ENCODE measurements at regions not wholly inside any gene's neighbourhood (a gene's known extent, or its start where the extent isn't known, plus 50 kb on each side); places are given as distances from the start of the nearest gene placed in this dataset.

- Histone ChIP-seq H3K9me3 (replicated peaks) (no peaks in the 10 kb centered on the region), H3K36me3 (no peaks in the 10 kb centered on the region), H3K27ac (no peak overlapping the region), H3K4me3 (no peak overlapping the region), H3K27me3 (replicated peaks) (no peaks in the 10 kb centered on the region), H3K4me1 (replicated peaks) (peaks cover 3% of the 10 kb centered on the region)
- DNase-seq (ENCODE audit: low read depth in 1 of 2, low spot score in 2 of 2), result no peak
Observed at GRCh38 chrX:134747006-134747405, 50.0 kb downstream of the PABIR2 start.

- no peaks in the 10 kb centered on the region for H3K4me1 ChIP-seq (replicated peaks)
- H3K9me3 ChIP-seq (replicated peaks), result no peaks in the 10 kb centered on the region
- no peak overlapping the region for H3K27ac ChIP-seq
- no peak overlapping the region for H3K4me3 ChIP-seq
- H3K36me3 ChIP-seq, result no peaks in the 10 kb centered on the region
- no peaks in the 10 kb centered on the region for H3K27me3 ChIP-seq (replicated peaks)
- DNase-seq (ENCODE audit: low read depth in 1 of 2, low spot score in 2 of 2), result no peak
Observed at GRCh38 chrX:134746410-134746785, 50.6 kb downstream of the PABIR2 start.

- no peaks in the 10 kb centered on the region for H3K27me3 ChIP-seq (replicated peaks)
- H3K4me3 ChIP-seq, result no peak overlapping the region
- no peaks in the 10 kb centered on the region for H3K9me3 ChIP-seq (replicated peaks)
- H3K4me1 ChIP-seq (replicated peaks), result no peaks in the 10 kb centered on the region
- DNase-seq (ENCODE audit: low read depth in 1 of 2, low spot score in 2 of 2), result no peak
- H3K36me3 ChIP-seq, result no peaks in the 10 kb centered on the region
- no peak overlapping the region for H3K27ac ChIP-seq
Observed at GRCh38 chrX:134745636-134746409, 51.2 kb downstream of the PABIR2 start.

GRCh38 chrX:134743091-134743490 is 53.9 kb downstream of the PABIR2 start:
- no peaks in the 10 kb centered on the region for H3K9me3 ChIP-seq (replicated peaks)
- H3K4me1 ChIP-seq (replicated peaks), result no peaks in the 10 kb centered on the region
- DNase-seq (ENCODE audit: low read depth in 1 of 2, low spot score in 2 of 2), result no peak
- no peak overlapping the region for H3K27ac ChIP-seq
- no peaks in the 10 kb centered on the region for H3K27me3 ChIP-seq (replicated peaks)
- H3K36me3 ChIP-seq, result no peaks in the 10 kb centered on the region
- no peak overlapping the region for H3K4me3 ChIP-seq

- DNase-seq (ENCODE audit: low read depth in 1 of 2, low spot score in 2 of 2), result no peak
- Histone ChIP-seq H3K27ac (no peak overlapping the region), H3K36me3 (no peaks in the 10 kb centered on the region), H3K4me1 (replicated peaks) (no peaks in the 10 kb centered on the region), H3K9me3 (replicated peaks) (no peaks in the 10 kb centered on the region), H3K27me3 (replicated peaks) (no peaks in the 10 kb centered on the region), H3K4me3 (no peak overlapping the region)
Observed at GRCh38 chrX:134742573-134742972, 54.4 kb downstream of the PABIR2 start.

- no peak overlapping the region for H3K27ac ChIP-seq
- no peaks in the 10 kb centered on the region for H3K27me3 ChIP-seq (replicated peaks)
- no peaks in the 10 kb centered on the region for H3K9me3 ChIP-seq (replicated peaks)
- H3K4me1 ChIP-seq (replicated peaks), result no peaks in the 10 kb centered on the region
- no peak for DNase-seq (ENCODE audit: low read depth in 1 of 2, low spot score in 2 of 2)
- no peaks in the 10 kb centered on the region for H3K36me3 ChIP-seq
- H3K4me3 ChIP-seq, result no peak overlapping the region
Observed at GRCh38 chrX:134741746-134742145, 55.3 kb downstream of the PABIR2 start.

- no peaks in the 10 kb centered on the region for H3K27me3 ChIP-seq (replicated peaks)
- DNase-seq (ENCODE audit: low read depth in 1 of 2, low spot score in 2 of 2), result no peak
- no peak overlapping the region for H3K4me3 ChIP-seq
- peaks cover 6% of the 10 kb centered on the region; the same call in 1 of the 2 replicates for H3K4me1 ChIP-seq (replicated peaks)
- H3K36me3 ChIP-seq, result no peaks in the 10 kb centered on the region
- H3K9me3 ChIP-seq (replicated peaks), result no peaks in the 10 kb centered on the region
- no peak overlapping the region for H3K27ac ChIP-seq
Observed at GRCh38 chrX:134738986-134739740, 57.8 kb downstream of the PABIR2 start.

GRCh38 chrX:134738445-134738844 is 58.6 kb downstream of the PABIR2 start:
- DNase-seq (ENCODE audit: low read depth in 1 of 2, low spot score in 2 of 2), result no peak
- H3K27me3 ChIP-seq (replicated peaks), result no peaks in the 10 kb centered on the region
- H3K9me3 ChIP-seq (replicated peaks), result no peaks in the 10 kb centered on the region
- H3K27ac ChIP-seq, result no peak overlapping the region
- H3K4me3 ChIP-seq, result no peak overlapping the region
- H3K36me3 ChIP-seq, result no peaks in the 10 kb centered on the region
- H3K4me1 ChIP-seq (replicated peaks), result peaks cover 6% of the 10 kb centered on the region; the same call in 1 of the 2 replicates

- Histone ChIP-seq H3K4me1 (replicated peaks) (peaks cover 6% of the 10 kb centered on the region; the same call in 1 of the 2 replicates), H3K4me3 (no peak overlapping the region), H3K27ac (no peak overlapping the region), H3K36me3 (no peaks in the 10 kb centered on the region), H3K9me3 (replicated peaks) (no peaks in the 10 kb centered on the region), H3K27me3 (replicated peaks) (no peaks in the 10 kb centered on the region)
- no peak for DNase-seq (ENCODE audit: low read depth in 1 of 2, low spot score in 2 of 2)
Observed at GRCh38 chrX:134737721-134738369, 59.2 kb downstream of the PABIR2 start.

- Histone ChIP-seq H3K27ac (no peak overlapping the region), H3K4me3 (no peak overlapping the region), H3K9me3 (replicated peaks) (no peaks in the 10 kb centered on the region), H3K27me3 (replicated peaks) (no peaks in the 10 kb centered on the region), H3K4me1 (replicated peaks) (peaks cover 6% of the 10 kb centered on the region; the same call in 1 of the 2 replicates), H3K36me3 (no peaks in the 10 kb centered on the region)
- no peak for DNase-seq (ENCODE audit: low read depth in 1 of 2, low spot score in 2 of 2)
Observed at GRCh38 chrX:134737061-134737460, 59.9 kb downstream of the PABIR2 start.

GRCh38 chrX:134736356-134736755 is 60.6 kb downstream of the PABIR2 start:
- Histone ChIP-seq H3K4me3 (no peak overlapping the region), H3K36me3 (no peaks in the 10 kb centered on the region), H3K27me3 (replicated peaks) (no peaks in the 10 kb centered on the region), H3K4me1 (replicated peaks) (peaks cover 6% of the 10 kb centered on the region; the same call in 1 of the 2 replicates), H3K27ac (no peak overlapping the region), H3K9me3 (replicated peaks) (no peaks in the 10 kb centered on the region)
- no peak for DNase-seq (ENCODE audit: low read depth in 1 of 2, low spot score in 2 of 2)

GRCh38 chrX:134735015-134735414 is 62.0 kb downstream of the PABIR2 start:
- no peaks in the 10 kb centered on the region for H3K9me3 ChIP-seq (replicated peaks)
- peaks cover 6% of the 10 kb centered on the region; the same call in 1 of the 2 replicates for H3K4me1 ChIP-seq (replicated peaks)
- H3K4me3 ChIP-seq, result no peak overlapping the region
- no peaks in the 10 kb centered on the region for H3K27me3 ChIP-seq (replicated peaks)
- no peaks in the 10 kb centered on the region for H3K36me3 ChIP-seq
- no peak for DNase-seq (ENCODE audit: low read depth in 1 of 2, low spot score in 2 of 2)
- no peak overlapping the region for H3K27ac ChIP-seq

GRCh38 chrX:134734466-134734952 is 62.5 kb downstream of the PABIR2 start:
- H3K27me3 ChIP-seq (replicated peaks), result no peaks in the 10 kb centered on the region
- H3K9me3 ChIP-seq (replicated peaks), result no peaks in the 10 kb centered on the region
- no peak overlapping the region for H3K4me3 ChIP-seq
- DNase-seq (ENCODE audit: low read depth in 1 of 2, low spot score in 2 of 2), result no peak
- no peaks in the 10 kb centered on the region for H3K36me3 ChIP-seq
- no peak overlapping the region for H3K27ac ChIP-seq
- H3K4me1 ChIP-seq (replicated peaks), result peaks cover 6% of the 10 kb centered on the region; the same call in 1 of the 2 replicates

- no peaks in the 10 kb centered on the region for H3K36me3 ChIP-seq
- no peak overlapping the region for H3K27ac ChIP-seq
- no peak overlapping the region for H3K4me3 ChIP-seq
- no peak for DNase-seq (ENCODE audit: low read depth in 1 of 2, low spot score in 2 of 2)
- H3K9me3 ChIP-seq (replicated peaks), result no peaks in the 10 kb centered on the region
- H3K4me1 ChIP-seq (replicated peaks), result peaks cover 6% of the 10 kb centered on the region; the same call in 1 of the 2 replicates
- H3K27me3 ChIP-seq (replicated peaks), result no peaks in the 10 kb centered on the region
Observed at GRCh38 chrX:134733591-134733990, 63.4 kb downstream of the PABIR2 start.
